NCI-H2107 treated with DMSO at 0.1 percent for 48 hours (cell line): ENCODE measurements at regions not wholly inside any gene's neighbourhood (a gene's known extent, or its start where the extent isn't known, plus 50 kb on each side); places are given as distances from the start of the nearest gene placed in this dataset.
A peak's percentile ranks its signal among the peaks of the same experiment; 100 is the strongest.
"Not testable (repeated sequence)": the region's sequence is repeated elsewhere in the genome, so short reads cannot be mapped to it uniquely, and the experiment has no call there.

ENCODE experiments used
- DNase-seq: peaks from one replicate; lab custom pipeline; 2025; ENCODE audit not compliant: unreplicated experiment; lab: John Stamatoyannopoulos, UW

DNA sequence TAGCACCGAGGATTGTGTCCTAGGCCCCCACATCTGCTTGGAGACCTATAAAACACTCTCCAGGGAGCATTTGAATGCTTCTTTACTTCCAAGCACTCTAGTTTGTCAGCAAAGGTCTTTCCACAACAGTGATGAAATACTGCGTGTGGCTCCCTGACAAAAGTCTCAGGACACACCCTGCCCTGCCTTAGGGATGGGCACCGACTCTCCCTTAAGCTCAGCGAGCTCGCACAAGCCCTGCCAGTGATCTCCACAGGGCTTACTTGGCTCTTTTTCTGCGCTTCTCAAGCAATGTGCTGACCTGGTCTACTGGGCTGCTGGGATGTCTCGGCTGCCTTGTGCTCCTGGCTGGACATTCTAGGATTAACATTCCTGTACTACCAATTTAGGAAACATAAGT, 84.3 kb upstream of the MPP7 start:
- DNase-seq = no peak

- no peak for DNase-seq
Observed at GRCh38 chr10:28391283-28391682, 88.4 kb upstream of the MPP7 start.

GRCh38 chr10:28393956-28394568, 91.2 kb upstream of the MPP7 start:
- peak; percentile 42 for DNase-seq

- DNase-seq = no peak
Observed at GRCh38 chr10:28396331-28396730, 93.5 kb upstream of the MPP7 start.

GRCh38 chr10:28397229-28397628, 94.4 kb upstream of the MPP7 start:
- no peak for DNase-seq

DNA sequence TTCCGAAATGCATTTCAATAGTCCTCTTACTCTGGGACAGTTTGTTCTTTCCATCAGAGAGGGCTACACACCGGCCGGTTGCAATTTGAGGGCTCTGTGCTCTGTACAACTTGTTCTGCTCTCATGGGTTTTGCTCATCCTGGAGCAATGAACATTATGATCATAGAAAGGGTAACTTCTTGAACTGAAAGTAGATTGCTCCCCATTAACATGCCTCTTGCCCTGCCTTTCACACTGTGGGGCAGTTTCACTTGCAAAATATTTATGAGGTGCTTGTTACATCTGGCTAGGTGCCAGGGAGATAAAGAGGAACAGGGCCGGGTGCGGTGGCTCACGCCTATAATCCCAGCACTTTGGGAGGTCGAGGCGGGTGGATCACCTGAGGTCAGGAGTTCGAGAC, 97.3 kb upstream of the MPP7 start:
- no peak for DNase-seq

- DNase-seq = no peak
Observed at GRCh38 chr10:28400681-28401080, 97.8 kb upstream of the MPP7 start.

DNA sequence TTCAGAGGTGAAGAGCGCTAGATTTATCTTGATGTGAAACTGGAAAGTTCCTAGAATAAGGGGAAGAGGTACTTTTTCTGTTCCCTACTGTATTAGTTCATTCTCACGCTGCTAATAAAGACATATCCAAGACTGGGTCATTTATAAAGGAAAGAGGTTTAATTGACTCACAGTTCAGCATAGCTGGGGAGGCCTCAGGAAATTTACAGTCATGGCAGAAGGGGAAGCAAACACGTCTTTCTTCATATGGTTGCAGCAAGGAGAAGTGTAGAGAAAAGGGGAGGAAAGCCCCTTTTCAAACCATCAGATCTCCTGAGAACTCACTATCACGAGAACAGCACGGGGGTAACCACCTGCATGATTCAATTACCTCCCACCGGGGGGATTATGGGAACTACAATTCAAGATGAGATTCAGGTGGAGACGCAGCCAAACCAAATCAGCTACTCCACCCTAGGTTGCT, 99.8 kb upstream of the MPP7 start:
- DNase-seq = not testable (repeated sequence)

DNA sequence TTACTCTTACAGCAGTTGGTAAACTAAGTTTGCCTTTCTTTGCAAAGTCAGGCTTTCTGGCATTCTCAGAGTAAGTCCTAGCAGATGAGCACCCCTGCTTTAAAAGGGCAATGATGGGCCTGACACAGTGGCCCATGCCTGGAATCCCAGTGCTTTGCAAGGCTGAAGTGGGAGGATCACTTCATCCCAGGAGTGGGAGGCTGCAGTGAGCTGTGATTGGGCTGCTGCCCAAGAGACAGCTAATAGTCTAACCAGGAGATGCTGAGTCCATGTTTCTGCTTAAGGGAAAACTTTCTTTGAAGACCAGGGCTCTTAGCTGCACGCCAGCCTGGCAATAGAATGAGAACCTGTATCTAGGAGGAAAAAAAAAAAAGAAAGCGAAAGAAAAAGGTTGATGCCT, 100.2 kb upstream of the MPP7 start:
- no peak for DNase-seq

- no peak for DNase-seq
Observed at GRCh38 chr10:28408237-28408777, 105.4 kb upstream of the MPP7 start.

GRCh38 chr10:28410420-28411135, 107.7 kb upstream of the MPP7 start:
- no peak for DNase-seq

- no peak for DNase-seq
Observed at GRCh38 chr10:28411136-28411460, 108.2 kb upstream of the MPP7 start.

DNA sequence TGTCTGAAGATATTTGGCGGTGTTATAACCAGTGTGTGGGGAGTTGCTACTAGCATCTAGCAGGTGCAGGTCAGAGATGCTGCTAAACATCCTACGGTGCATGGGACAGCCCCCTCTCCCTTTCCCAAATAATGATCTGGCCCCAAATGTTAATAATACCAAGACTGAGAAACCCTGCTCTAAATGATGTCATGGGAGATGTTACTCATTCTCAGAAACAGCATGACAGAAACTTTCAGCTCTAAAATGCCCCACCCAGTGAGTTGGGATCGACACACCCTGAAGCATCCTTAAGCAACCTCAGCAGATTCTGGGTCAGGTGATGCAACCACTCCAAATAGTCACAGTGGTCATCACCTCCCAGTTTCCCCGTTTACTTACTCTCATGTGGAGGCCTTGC, 108.8 kb upstream of the MPP7 start:
- DNase-seq = no peak

DNA sequence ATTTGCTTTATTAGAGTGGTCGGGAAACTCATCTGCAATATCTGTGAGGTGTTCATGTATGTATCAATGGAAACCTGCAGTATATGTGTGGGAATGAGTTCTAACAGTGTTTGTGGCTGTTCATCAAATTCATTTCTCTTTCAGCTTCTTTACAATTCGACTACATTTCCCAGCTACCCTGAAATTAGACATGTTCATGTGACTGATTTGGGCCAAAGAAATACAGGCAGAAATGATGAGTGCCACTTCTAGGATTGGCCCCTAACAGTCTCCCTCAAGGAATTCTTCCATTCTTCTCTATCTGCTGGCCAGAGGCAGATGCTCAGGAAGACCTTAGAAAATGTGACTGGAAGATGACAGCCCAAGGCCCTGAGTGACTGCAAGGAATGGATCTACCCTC, 114.8 kb upstream of the WAC start:
- DNase-seq = no peak

DNA sequence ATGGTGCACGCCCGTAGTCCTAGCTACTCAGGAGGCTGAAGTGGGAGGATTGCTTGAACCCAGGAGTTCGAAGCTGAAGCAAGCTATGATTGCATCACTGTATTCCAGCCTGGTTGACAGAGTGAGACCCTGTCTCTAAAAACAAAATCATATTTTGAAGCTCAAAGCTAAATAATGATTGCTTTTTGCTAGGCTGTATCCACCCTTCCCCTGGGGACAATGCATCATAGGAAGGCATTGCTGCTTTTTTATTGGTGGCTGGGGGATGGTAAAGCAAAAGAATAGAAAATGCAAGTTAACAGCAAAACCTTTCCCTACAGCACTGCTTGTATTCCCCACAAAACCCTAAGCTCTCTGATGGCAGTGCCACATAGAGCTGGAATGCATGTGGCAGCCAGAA, 107.5 kb upstream of the WAC start:
- DNase-seq = no peak

GRCh38 chr10:28426392-28427159, 106.3 kb upstream of the WAC start:
- no peak for DNase-seq

- no peak for DNase-seq
Observed at GRCh38 chr10:28427376-28427775, 105.5 kb upstream of the WAC start.

DNA sequence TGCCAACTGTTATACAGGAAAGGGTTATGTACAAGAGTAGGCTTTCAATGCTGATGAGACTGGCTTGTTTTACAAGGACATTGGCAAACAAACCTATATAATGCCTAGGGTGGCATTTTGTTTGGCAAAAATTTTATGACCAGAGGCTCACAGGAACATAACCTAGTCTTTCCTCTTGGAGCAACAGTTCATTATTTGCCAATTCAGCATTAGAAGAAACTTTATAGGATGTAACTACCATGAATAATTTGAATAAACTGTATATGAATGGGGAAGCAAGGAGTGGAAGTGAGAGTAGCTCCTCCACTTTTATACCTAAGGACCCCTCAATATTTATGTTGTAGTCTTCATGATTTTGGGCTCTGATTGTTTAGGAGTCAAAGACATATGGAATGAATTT, 103.9 kb upstream of the WAC start:
- DNase-seq = no peak

- DNase-seq = no peak
Observed at GRCh38 chr10:28429573-28430216, 103.2 kb upstream of the WAC start.

GRCh38 chr10:28431139-28431538, 101.8 kb upstream of the WAC start:
- DNase-seq = no peak

DNA sequence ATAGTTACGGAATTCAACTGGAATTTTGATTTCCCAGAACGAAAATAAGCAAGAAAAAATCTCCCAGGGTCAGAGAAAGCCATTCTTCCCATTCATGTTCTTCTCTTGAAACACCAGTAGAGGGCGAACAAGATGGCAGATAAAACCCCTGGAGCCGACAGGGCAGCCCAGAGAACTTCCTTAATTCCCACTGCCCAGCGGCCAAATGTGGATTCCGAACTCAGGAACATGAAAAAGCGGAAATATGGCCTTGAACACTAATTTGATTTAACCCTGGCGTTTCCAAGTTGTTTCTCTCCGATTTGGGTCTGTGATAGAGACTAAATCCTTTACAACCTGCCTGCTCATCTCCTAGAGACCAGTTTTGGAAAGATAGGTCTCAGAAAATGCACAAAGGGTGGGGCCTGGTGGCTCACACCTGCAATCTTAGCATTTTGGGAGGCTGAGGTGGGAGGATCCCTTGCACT, 100.7 kb upstream of the WAC start:
- peak; percentile 46 for DNase-seq
